K562 (cell line): ENCODE measurements at regions not wholly inside any gene's neighbourhood (a gene's known extent, or its start where the extent isn't known, plus 50 kb on each side); places are given as distances from the start of the nearest gene placed in this dataset.

Experiments
- ATAC-seq: fragments of 200-7000 bp; cut with Tn5 transposase; 3 replicates; pipeline ENCODE4 v1.9.1; 2020; ENCODE audit warnings: moderate library complexity
- BruUV-seq: library from RNA; stranded (reverse); fragments of 400-500 nt; replicated peaks from 2 replicates; lab custom pipeline; 2021; lab: Mats Ljungman, UMichigan
- CTCF ChIA-PET: fragments of 300-600 bp; formaldehyde crosslinking; extraction: SDS; loops from one replicate; lab custom pipeline; 2021; ENCODE audit warnings: low intra/inter-chr PET ratio; lab: Yijun Ruan, JAX
- POLR2A ChIA-PET: fragments of 300-600, 350-650 bp; sonication (Branson Sonifier 250); formaldehyde crosslinking; extraction: SDS; loops from one replicate; lab custom pipeline; 2021; ENCODE audit warnings: antibody characterized with exemption, inconsistent platforms; lab: Yijun Ruan, JAX
- DNase-seq, 4 experiments: peaks; one replicate each; pipeline versions ENCODE4 v3.0.0 to v3.0.0-alpha.2; 2011 to 2018; ENCODE audit warnings: low spot score in 3 of 4, mixed read lengths in 3 of 4; ENCODE audit errors: extremely low read depth in 1 of 4
- FAIRE-seq: peaks from 2 replicates; lab custom pipeline; 2011; peaks lifted over from hg19 to GRCh38; lab: Jason Lieb, UNC
- H2AFZ ChIP-seq: 2 replicates; pipeline ENCODE4 v1.6.0; 2011; ENCODE audit warnings: low read depth, low read length, control low read depth, inconsistent platforms
- H3K27ac ChIP-seq: fragments of 200-600 bp; 3 replicates; pipeline ENCODE4 v1.8.0; 2011; ENCODE audit warnings: low read depth, mild to moderate bottlenecking, control low read depth, inconsistent platforms, low read length, moderate library complexity, mixed read lengths; ENCODE audit errors: extremely low read depth
- H3K27me3 ChIP-seq, 2 experiments: fragments of 300-600 bp in 1 of 2; 2 replicates in 1 of 2; 3 replicates in 1 of 2; pipeline versions ENCODE4 v1.6.0 to v1.8.0; 2011; ENCODE audit warnings: inconsistent platforms in 2 of 2, low read length in 2 of 2, mild to moderate bottlenecking in 1 of 2, mixed read lengths in 1 of 2, moderate library complexity in 1 of 2; ENCODE audit not compliant: control insufficient read depth in 2 of 2, insufficient read depth in 2 of 2
- H3K36me3 ChIP-seq: fragments of 300-600 bp; 3 replicates; pipeline ENCODE4 v1.8.0; 2011; ENCODE audit warnings: mild to moderate bottlenecking, low read length, inconsistent platforms; ENCODE audit not compliant: control insufficient read depth, insufficient read depth
- H3K4me1 ChIP-seq, 2 experiments: fragments of 200-600 bp in 1 of 2; replicated peaks in 1 of 2; 2 replicates in 1 of 2; 3 replicates in 1 of 2; pipeline versions ENCODE4 v1.5.1 to v1.8.0; 2011; ENCODE audit warnings: inconsistent platforms in 2 of 2, low read length in 2 of 2, mild to moderate bottlenecking in 1 of 2, mixed read lengths in 1 of 2, moderate library complexity in 1 of 2; ENCODE audit not compliant: control insufficient read depth in 2 of 2, insufficient read depth in 2 of 2
- H3K4me2 ChIP-seq: 2 replicates; pipeline ENCODE4 v1.6.1; 2011; ENCODE audit warnings: low read length, control low read depth, inconsistent platforms, mixed read lengths; ENCODE audit not compliant: insufficient read depth
- H3K4me3 ChIP-seq: fragments of 200-600 bp; sonication (generic), shearing (Covaris generic); 2 replicates; pipeline ENCODE4 v1.5.1; 2016; ENCODE audit warnings: control low read depth, inconsistent platforms
- H3K79me2 ChIP-seq: fragments of 200-600 bp; 3 replicates; pipeline ENCODE4 v1.8.0; 2011; ENCODE audit warnings: low read length, inconsistent platforms; ENCODE audit not compliant: control insufficient read depth, insufficient read depth
- H3K9ac ChIP-seq, 2 experiments: 2 replicates each; pipeline versions ENCODE4 v1.6.0 to v1.6.1; 2011; ENCODE audit warnings: low read depth in 2 of 2, low read length in 2 of 2, control low read depth in 1 of 2, inconsistent platforms in 1 of 2, mild to moderate bottlenecking in 1 of 2, mixed read lengths in 1 of 2; ENCODE audit not compliant: insufficient read depth in 1 of 2
- H3K9me1 ChIP-seq: one replicate; pipeline ENCODE4 v1.6.0; 2011; ENCODE audit warnings: inconsistent platforms, mild to moderate bottlenecking, low read length, moderate library complexity; ENCODE audit not compliant: control insufficient read depth, insufficient read depth
- H3K9me3 ChIP-seq: replicated peaks from 2 replicates; pipeline ENCODE4 v1.5.1; 2011; ENCODE audit warnings: low read depth, low read length, inconsistent platforms; ENCODE audit not compliant: control insufficient read depth, insufficient read depth
- H4K20me1 ChIP-seq: replicated peaks from 2 replicates; pipeline ENCODE4 v1.6.1; 2011; ENCODE audit warnings: low read length, inconsistent platforms, mixed read lengths; ENCODE audit not compliant: control insufficient read depth, insufficient read depth
- ARID1B ChIP-seq: fragments of 450-650 bp; IDR thresholded peaks from 2 replicates; pipeline ENCODE4 v1.6.1; 2016; ENCODE audit warnings: antibody characterized with exemption, mild to moderate bottlenecking, inconsistent platforms
- CBFA2T2 ChIP-seq: fragments of 450-650 bp; conservative IDR thresholded peaks from 2 replicates; pipeline ENCODE4 v1.6.1; 2017; ENCODE audit warnings: mild to moderate bottlenecking
- CBFA2T3 ChIP-seq: fragments of 450-650 bp; IDR thresholded peaks from 2 replicates; pipeline ENCODE4 v1.6.1; 2017
- EGR1 ChIP-seq: fragments of 450-650 bp; conservative IDR thresholded peaks from 2 replicates; pipeline ENCODE4 v1.6.1; 2017; ENCODE audit warnings: mild to moderate bottlenecking
- EZH2 ChIP-seq: IDR thresholded peaks from 2 replicates; pipeline ENCODE4 v1.6.1; 2012; ENCODE audit warnings: low read depth, mild to moderate bottlenecking, inconsistent platforms, low read length, borderline replicate concordance
- FOXP4 ChIP-seq: sonication (generic); formaldehyde crosslinking; IDR thresholded peaks from 2 replicates; pipeline ENCODE4 v1.8.0; 2022; ENCODE audit warnings: mild to moderate bottlenecking, missing genetic modification reagents, borderline replicate concordance
- HES1 ChIP-seq: fragments of 450-650 bp; IDR thresholded peaks from 2 replicates; pipeline ENCODE4 v1.6.1; 2016; ENCODE audit warnings: low read depth, mild to moderate bottlenecking, moderate library complexity
- ID3 ChIP-seq, 2 experiments: fragments of 250-450 bp in 1 of 2; fragments of 450-650 bp in 1 of 2; sonication (Bioruptor Pico) in 1 of 2; IDR thresholded peaks; 2 replicates each; pipeline versions ENCODE4 v1.6.1 to v1.8.0; 2016 to 2021; ENCODE audit warnings: mild to moderate bottlenecking in 2 of 2, moderate library complexity in 2 of 2, missing compliant biosample characterization in 1 of 2, missing genetic modification characterization in 1 of 2
- MITF ChIP-seq: IDR thresholded peaks from 2 replicates; pipeline ENCODE4 v1.6.1; 2014; ENCODE audit warnings: antibody characterized with exemption
- MXI1 ChIP-seq: IDR thresholded peaks from 2 replicates; pipeline ENCODE4 v1.6.1; 2011; ENCODE audit warnings: low read depth, mild to moderate bottlenecking, improper control_type of control experiment, low read length
- SOX6 ChIP-seq: fragments of 450-650 bp; IDR thresholded peaks from 2 replicates; pipeline ENCODE4 v1.6.1; 2014; ENCODE audit warnings: mild to moderate bottlenecking
- STAG1 ChIP-seq: sonication (generic); formaldehyde crosslinking; IDR thresholded peaks from 2 replicates; pipeline ENCODE4 v1.5.0; 2020; ENCODE audit warnings: missing genetic modification reagents, borderline replicate concordance
- TAL1 ChIP-seq: fragments of 450-650 bp; IDR thresholded peaks from 2 replicates; pipeline ENCODE4 v1.6.1; 2016; ENCODE audit warnings: mild to moderate bottlenecking
- TEAD4 ChIP-seq, 2 experiments: sonication (generic) in 1 of 2; formaldehyde crosslinking in 1 of 2; IDR thresholded peaks; 2 replicates each; pipeline versions ENCODE4 v1.6.1 to v1.8.0; 2012 to 2022; ENCODE audit warnings: borderline replicate concordance in 1 of 2, inconsistent platforms in 1 of 2, low read length in 1 of 2, mild to moderate bottlenecking in 1 of 2, missing genetic modification reagents in 1 of 2
- ZFP30 ChIP-seq: fragments of 250-450 bp; sonication (Bioruptor Pico); IDR thresholded peaks from 2 replicates; pipeline ENCODE4 v1.8.0; 2022; ENCODE audit warnings: moderate library complexity, mild to moderate bottlenecking, inconsistent platforms, borderline replicate concordance
- ZNF175 ChIP-seq: fragments of 200-800 bp; sonication (Bioruptor generic); IDR thresholded peaks from 2 replicates; pipeline ENCODE4 v1.6.1; 2016; ENCODE audit warnings: low read depth, mild to moderate bottlenecking, missing genetic modification characterization, missing compliant biosample characterization
- ZNF75A ChIP-seq: fragments of 450-650 bp; formaldehyde crosslinking; IDR thresholded peaks from 2 replicates; pipeline ENCODE4 v1.4.0; 2020; ENCODE audit warnings: mild to moderate bottlenecking
- WGBS: fragments of 100-300 bp; shearing (Covaris generic); methylation state at CpG from one replicate; pipeline ENCODE4 v1.1.6; 2016; ENCODE audit warnings: low coverage, mixed read lengths; ENCODE audit not compliant: insufficient coverage; ENCODE audit errors: missing lambda C conversion rate; 5-methylcytosine and 5-hydroxymethylcytosine counted together
- in situ Hi-C: fragments of 300-500 bp; cut with MboI; formaldehyde crosslinking; loops from 4 replicates; pipeline ENCODE4 v1.15.0; 2018; ENCODE audit warnings: inconsistent platforms, mixed read lengths
- intact Hi-C: fragments of 100-400 bp; cut with micrococcal nuclease; formaldehyde crosslinking; loops from 2 replicates; pipeline ENCODE4 v1.14.2; 2022

DNA sequence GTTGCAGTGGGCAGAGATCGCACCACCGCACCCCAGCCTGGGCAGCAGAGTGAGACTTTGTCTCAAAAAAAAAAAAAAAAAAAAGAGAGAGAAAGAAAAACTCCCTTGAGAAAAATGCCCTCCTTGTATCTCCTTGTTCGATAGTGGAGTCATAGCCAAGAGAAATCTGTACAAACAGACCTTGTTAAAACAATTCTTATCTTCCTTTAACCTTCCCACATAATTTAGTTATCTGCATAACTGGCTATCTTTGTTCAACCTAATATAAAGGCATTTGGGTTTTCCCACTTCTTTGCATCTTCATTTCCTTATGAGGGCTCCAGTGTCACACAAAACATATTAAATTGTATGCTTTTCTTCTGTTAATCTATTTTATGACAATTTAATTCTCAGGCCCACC lies 65.1 kb upstream of the ATP11B start:
- no peaks in the 10 kb centered on the region for H3K36me3 ChIP-seq
- WGBS, result 63% methylated on average over 3 of the region's 3 CpGs
- ATAC-seq (no peak), DNase-seq (no peak), FAIRE-seq (no peak)
- no TSS peak for BruUV-seq
- H3K9me3 ChIP-seq, result no peaks in the 10 kb centered on the region
- H4K20me1 ChIP-seq, result no peaks in the 10 kb centered on the region
- ChIA-PET CTCF (interaction anchor here (0.7 kb wide), 1 partner anchor 15 kb away, joined by 7 read pairs; no protein-coding TSS in a partner anchor), POLR2A (interaction anchor here (1.0 to 2.4 kb wide), 2 partner anchors 12 to 13 kb away, joined by 3 to 8 read pairs; no protein-coding TSS in a partner anchor)
- no peaks in the 10 kb centered on the region for H3K9me1 ChIP-seq
- no peak overlapping the region for H3K27ac ChIP-seq
- in situ Hi-C loops, result no loop called here
- intact Hi-C loops, result no loop called here
- no peak overlapping the region for H2AFZ ChIP-seq
- H3K79me2 ChIP-seq, result no peaks in the 10 kb centered on the region
- peaks cover 11 to 22% of the 10 kb centered on the region in 2 experiments; a peak in 4 of 5 replicates for H3K4me1 ChIP-seq
- H3K9ac ChIP-seq, result no peak overlapping the region
- H3K4me3 ChIP-seq, result no peak overlapping the region
- H3K4me2 ChIP-seq, result no peak overlapping the region
- TF ChIP-seq CBFA2T2 (peak; percentile 52), FOXP4 (CRISPR knock-in tag) (no peak), ZNF175 (CRISPR knock-in tag) (no peak), MITF (no peak), HES1 (no peak), MXI1 (no peak), EGR1 (no peak), TEAD4 (IDR thresholded peaks at IDR 0.05; ENCODE audit: low read length) (peak; percentile 53), TEAD4 (CRISPR knock-in tag; IDR thresholded peaks at IDR 0.05; ENCODE audit: borderline replicate concordance) (no peak), EZH2 (no peak), ID3 (CRISPR knock-in tag; IDR thresholded peaks at IDR 0.05) (no peak), ID3 (tag; IDR thresholded peaks at IDR 0.05) (no peak), STAG1 (CRISPR knock-in tag) (no peak), TAL1 (peak; percentile 50; the same call in 1 of the 2 replicates), CBFA2T3 (peak; percentile 64), ZNF75A (CRISPR knock-in tag) (peak; percentile 81; the same call in 1 of the 2 replicates), ZFP30 (CRISPR knock-in tag) (no peak), ARID1B (peak; percentile 61), SOX6 (peak; percentile 52; the same call in 1 of the 2 replicates)
- H3K27me3 ChIP-seq, result no peaks in the 10 kb centered on the region
